GM10248 (cell line): ENCODE measurements at regions not wholly inside any gene's neighbourhood (a gene's known extent, or its start where the extent isn't known, plus 50 kb on each side); places are given as distances from the start of the nearest gene placed in this dataset.

Source experiments
- CTCF ChIA-PET: fragments of 300-600 bp; sonication (Branson Sonifier 250); formaldehyde crosslinking; extraction: SDS; loops from one replicate; lab custom pipeline; 2021; ENCODE audit warnings: antibody characterized with exemption; lab: Yijun Ruan, JAX
- POLR2A ChIA-PET: fragments of 350-650 bp; sonication (Branson Sonifier 250); formaldehyde crosslinking; extraction: SDS; loops from one replicate; lab custom pipeline; 2020; ENCODE audit warnings: antibody characterized with exemption; lab: Yijun Ruan, JAX
- DNase-seq: peaks from one replicate; pipeline ENCODE4 v3.0.0; 2012; ENCODE audit errors: extremely low spot score
- TF ChIP-seq, protein P1 (sequence below): IDR thresholded peaks from 2 replicates; pipeline ENCODE4 v1.5.1; 2012; ENCODE audit warnings: mild to moderate bottlenecking, low read depth; ENCODE audit errors: extremely low read depth, missing control alignments, control extremely low read depth

DNA sequence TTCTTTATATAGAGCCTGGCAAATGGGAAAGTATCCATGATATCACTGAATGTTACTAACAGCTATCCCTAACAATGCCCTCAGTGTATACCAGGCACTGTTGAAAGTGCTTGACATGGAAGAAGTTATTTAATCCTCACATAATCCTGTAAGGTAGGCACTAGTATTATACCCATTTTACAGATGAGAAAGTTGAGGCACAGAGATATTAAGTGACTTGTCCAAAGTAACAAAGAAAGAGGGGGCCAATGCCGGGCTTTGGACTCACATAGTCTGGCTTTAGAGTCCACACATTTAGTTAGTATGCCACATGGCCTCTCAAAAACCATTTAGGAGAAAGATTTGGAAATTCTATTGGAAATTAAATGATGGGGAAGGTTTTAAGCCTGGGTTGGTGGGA, 220.8 kb upstream of the PLET1 start:
- TF ChIP-seq, protein P1, sequence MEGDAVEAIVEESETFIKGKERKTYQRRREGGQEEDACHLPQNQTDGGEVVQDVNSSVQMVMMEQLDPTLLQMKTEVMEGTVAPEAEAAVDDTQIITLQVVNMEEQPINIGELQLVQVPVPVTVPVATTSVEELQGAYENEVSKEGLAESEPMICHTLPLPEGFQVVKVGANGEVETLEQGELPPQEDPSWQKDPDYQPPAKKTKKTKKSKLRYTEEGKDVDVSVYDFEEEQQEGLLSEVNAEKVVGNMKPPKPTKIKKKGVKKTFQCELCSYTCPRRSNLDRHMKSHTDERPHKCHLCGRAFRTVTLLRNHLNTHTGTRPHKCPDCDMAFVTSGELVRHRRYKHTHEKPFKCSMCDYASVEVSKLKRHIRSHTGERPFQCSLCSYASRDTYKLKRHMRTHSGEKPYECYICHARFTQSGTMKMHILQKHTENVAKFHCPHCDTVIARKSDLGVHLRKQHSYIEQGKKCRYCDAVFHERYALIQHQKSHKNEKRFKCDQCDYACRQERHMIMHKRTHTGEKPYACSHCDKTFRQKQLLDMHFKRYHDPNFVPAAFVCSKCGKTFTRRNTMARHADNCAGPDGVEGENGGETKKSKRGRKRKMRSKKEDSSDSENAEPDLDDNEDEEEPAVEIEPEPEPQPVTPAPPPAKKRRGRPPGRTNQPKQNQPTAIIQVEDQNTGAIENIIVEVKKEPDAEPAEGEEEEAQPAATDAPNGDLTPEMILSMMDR = no peak

DNA sequence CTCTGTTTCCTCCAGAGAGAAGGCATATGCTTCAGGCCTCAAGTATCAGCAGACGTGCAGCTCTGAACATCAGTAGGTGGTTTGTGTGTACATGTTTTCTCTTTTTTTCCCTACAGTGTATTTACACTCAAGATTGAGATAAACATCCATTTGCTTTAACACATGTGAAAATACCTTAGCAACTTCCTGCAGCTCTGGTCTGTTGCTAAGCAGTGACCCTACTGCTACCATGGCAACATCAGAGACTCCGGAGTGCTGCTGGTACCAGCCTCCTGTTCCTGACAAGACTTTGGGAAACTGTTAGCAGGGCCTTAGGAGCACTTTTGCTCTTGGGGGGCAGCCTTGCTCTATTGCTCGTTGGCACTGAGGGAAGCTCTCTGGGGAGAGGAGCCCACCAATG, 221.2 kb upstream of the PLET1 start:
- TF ChIP-seq, protein P1 = no peak
- CTCF ChIA-PET = no interaction called here
- POLR2A ChIA-PET = no interaction called here
- DNase-seq = no peak

More for the DNA sequence above, 220.8 kb upstream of the PLET1 start:
- ChIA-PET CTCF (no interaction called here), POLR2A (no interaction called here)
- no peak for DNase-seq

DNA sequence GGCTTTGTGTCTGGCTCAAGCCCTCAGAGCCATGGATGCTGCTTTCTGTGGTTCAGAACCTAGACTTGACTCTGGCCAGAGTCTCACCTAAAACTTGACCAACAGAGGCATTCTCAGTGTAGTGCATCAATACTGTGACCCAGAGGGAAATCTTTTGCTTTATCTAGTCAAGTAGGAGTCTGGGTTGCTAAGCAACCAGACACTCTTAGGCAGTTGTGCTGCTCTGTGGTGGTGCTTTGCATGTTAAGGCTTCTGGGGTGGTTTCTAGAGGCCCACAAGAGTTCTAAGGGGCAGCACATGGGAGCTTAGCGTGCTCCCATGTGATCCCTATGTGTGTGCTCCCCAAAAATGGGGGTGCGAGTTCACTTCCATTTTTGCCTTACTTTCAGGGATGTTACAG, 224.6 kb upstream of the PLET1 start:
- POLR2A ChIA-PET = no interaction called here
- no peak for DNase-seq
- TF ChIP-seq, protein P1 = no peak
- CTCF ChIA-PET = no interaction called here

DNA sequence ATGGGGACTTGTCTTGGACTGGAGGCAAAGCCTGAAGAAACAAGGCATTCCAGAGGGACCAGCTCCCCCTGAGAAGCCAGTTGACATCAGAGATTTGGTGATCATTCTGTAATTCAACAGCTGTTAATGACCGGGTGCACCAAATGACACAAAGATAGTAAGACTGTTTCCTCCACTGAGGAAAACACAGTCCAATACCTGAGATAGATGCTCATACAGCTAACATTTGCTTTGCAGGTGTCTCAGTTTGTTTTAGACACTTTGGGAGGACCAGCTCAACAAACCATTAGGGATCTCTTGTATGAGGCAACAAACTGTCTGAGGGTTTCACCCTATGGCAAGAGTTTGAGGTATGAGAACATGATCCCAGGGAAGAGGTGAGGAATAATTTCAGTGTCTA, 237.2 kb upstream of the PLET1 start:
- CTCF ChIA-PET = interaction anchor here (0.9 to 1.3 kb wide), 4 partner anchors 8 to 122 kb away, joined by 3 read pairs; no protein-coding TSS in a partner anchor
- TF ChIP-seq, protein P1 = no peak
- POLR2A ChIA-PET = no interaction called here
- no peak for DNase-seq

DNA sequence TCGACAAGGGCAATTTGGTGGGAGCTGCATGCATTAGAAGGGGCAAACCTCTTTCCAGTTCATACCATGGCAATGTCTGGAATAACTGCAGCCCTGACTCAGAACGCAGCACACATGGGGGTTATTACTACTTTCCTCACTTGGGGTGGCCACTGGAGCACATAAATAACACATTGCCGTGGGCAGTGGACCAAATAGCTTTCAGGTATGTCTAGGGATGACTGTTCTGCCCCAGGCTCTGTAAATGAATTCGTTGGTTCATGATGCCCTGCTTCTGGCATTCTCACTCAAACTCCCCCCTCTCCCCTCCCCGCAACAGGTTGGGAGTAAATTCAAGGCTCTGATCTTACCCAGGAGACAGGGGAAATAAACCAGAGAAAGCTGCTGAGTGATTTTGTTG, 238.0 kb upstream of the PLET1 start:
- ChIA-PET POLR2A (no interaction called here), CTCF (interaction anchor here (1.0 to 1.3 kb wide), 2 partner anchors 9 to 13 kb away, joined by 3 read pairs; no protein-coding TSS in a partner anchor)
- DNase-seq = no peak
- TF ChIP-seq, protein P1 = no peak

DNA sequence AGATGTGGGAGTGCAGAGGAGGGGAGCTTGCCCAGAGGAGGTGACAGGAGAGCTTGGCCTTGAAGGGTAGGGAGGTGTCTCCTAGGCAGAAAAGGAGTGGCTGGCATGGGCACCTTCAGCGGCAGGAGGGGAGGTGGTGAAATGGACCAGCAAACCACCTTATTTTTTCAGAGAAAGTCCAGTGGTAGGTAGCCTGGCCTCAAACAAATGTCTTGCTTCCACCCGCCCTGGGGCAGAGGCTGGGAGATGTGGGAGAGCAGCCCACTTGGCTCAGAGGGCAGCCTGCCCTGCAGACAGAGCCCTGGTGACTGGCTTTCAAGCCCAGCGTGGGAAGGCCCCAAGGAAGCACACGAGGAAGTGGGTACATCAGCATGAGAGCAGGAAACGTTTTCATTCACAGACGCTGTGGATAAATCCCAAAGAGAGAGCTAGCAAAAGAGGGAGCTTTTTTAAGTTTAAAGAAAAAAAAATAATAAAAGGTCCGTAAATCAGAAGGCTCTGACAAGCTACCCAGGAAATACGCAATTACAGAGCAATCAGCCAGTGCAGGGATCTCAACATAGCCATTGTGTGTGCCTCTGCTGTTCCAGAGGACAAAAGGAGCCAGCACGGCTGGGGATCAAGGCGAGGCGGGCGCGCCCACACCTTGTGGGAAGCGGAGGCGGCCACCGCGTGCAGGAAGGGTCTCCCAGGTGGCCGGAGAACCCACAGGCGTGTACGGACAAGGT, 238.7 kb upstream of the PLET1 start:
- ChIA-PET POLR2A (no interaction called here), CTCF (no interaction called here)
- DNase-seq = no peak
- TF ChIP-seq, protein P1 = no peak
